ENCODE measurements at regions not wholly inside any gene's neighbourhood (a gene's known extent, or its start where the extent isn't known, plus 50 kb on each side); places are given as distances from the start of the nearest gene placed in this dataset.

GRCh38 chr7:68235937-68236336 lies 1239.3 kb downstream of the TYW1 start:
- intact Hi-C loops (cut with DNase I), result no loop called here
- no peak overlapping the region for H3K27ac ChIP-seq
- no peaks in the 10 kb centered on the region for H3K9me3 ChIP-seq
- no peak for TF ChIP-seq CTCF (IDR thresholded peaks at IDR 0.05)
- no peaks in the 10 kb centered on the region for H3K27me3 ChIP-seq
- DNase-seq (ENCODE audit: low spot score in 2 of 2), result no peak
- H3K4me1 ChIP-seq, result no peaks in the 10 kb centered on the region
- no peak overlapping the region for H3K4me3 ChIP-seq
- H3K36me3 ChIP-seq, result no peaks in the 10 kb centered on the region

GRCh38 chr7:68238204-68238805 lies 1241.7 kb downstream of the TYW1 start:
- Histone ChIP-seq H3K27me3 (no peaks in the 10 kb centered on the region), H3K4me1 (no peaks in the 10 kb centered on the region), H3K4me3 (no peak overlapping the region), H3K36me3 (no peaks in the 10 kb centered on the region), H3K9me3 (no peaks in the 10 kb centered on the region), H3K27ac (no peak overlapping the region)
- intact Hi-C loops (cut with DNase I), result no loop called here
- TF ChIP-seq CTCF (IDR thresholded peaks at IDR 0.05), result no peak
- DNase-seq (ENCODE audit: low spot score in 2 of 2), result no peak

GRCh38 chr7:68243128-68243527 lies 1246.5 kb downstream of the TYW1 start:
- Histone ChIP-seq H3K27ac (no peak overlapping the region), H3K4me3 (no peak overlapping the region), H3K27me3 (no peaks in the 10 kb centered on the region), H3K36me3 (no peaks in the 10 kb centered on the region), H3K9me3 (no peaks in the 10 kb centered on the region), H3K4me1 (no peaks in the 10 kb centered on the region)
- intact Hi-C loops (cut with DNase I), result no loop called here
- no peak for TF ChIP-seq CTCF (IDR thresholded peaks at IDR 0.05)
- DNase-seq (ENCODE audit: low spot score in 2 of 2), result no peak

GRCh38 chr7:68244389-68244788 lies 1247.8 kb downstream of the TYW1 start:
- H3K36me3 ChIP-seq, result no peaks in the 10 kb centered on the region
- no peak for TF ChIP-seq CTCF (IDR thresholded peaks at IDR 0.05)
- no peaks in the 10 kb centered on the region for H3K9me3 ChIP-seq
- intact Hi-C loops (cut with DNase I), result no loop called here
- H3K27ac ChIP-seq, result no peak overlapping the region
- no peak for DNase-seq (ENCODE audit: low spot score in 2 of 2)
- H3K4me1 ChIP-seq, result no peaks in the 10 kb centered on the region
- no peaks in the 10 kb centered on the region for H3K27me3 ChIP-seq
- no peak overlapping the region for H3K4me3 ChIP-seq

GRCh38 chr7:68245688-68246087 lies 1249.1 kb downstream of the TYW1 start:
- H3K4me3 ChIP-seq, result no peak overlapping the region
- no peaks in the 10 kb centered on the region for H3K27me3 ChIP-seq
- DNase-seq (ENCODE audit: low spot score in 2 of 2), result no peak
- intact Hi-C loops (cut with DNase I), result no loop called here
- H3K4me1 ChIP-seq, result no peaks in the 10 kb centered on the region
- TF ChIP-seq CTCF (IDR thresholded peaks at IDR 0.05), result no peak
- no peak overlapping the region for H3K27ac ChIP-seq
- no peaks in the 10 kb centered on the region for H3K36me3 ChIP-seq
- H3K9me3 ChIP-seq, result no peaks in the 10 kb centered on the region

- Histone ChIP-seq H3K27me3 (no peaks in the 10 kb centered on the region), H3K4me1 (no peaks in the 10 kb centered on the region), H3K9me3 (no peaks in the 10 kb centered on the region), H3K27ac (no peak overlapping the region), H3K36me3 (no peaks in the 10 kb centered on the region), H3K4me3 (no peak overlapping the region)
- no peak for TF ChIP-seq CTCF (IDR thresholded peaks at IDR 0.05)
- intact Hi-C loops (cut with DNase I), result no loop called here
- no peak for DNase-seq (ENCODE audit: low spot score in 2 of 2)
These were observed 1249.6 kb downstream of the TYW1 start for GRCh38 chr7:68246189-68246633.
